ENCODE measurements at regions not wholly inside any gene's neighbourhood (a gene's known extent, or its start where the extent isn't known, plus 50 kb on each side); places are given as distances from the start of the nearest gene placed in this dataset.
"Not testable (repeated sequence)": the region's sequence is repeated elsewhere in the genome, so short reads cannot be mapped to it uniquely, and the experiment has no call there.

DNA sequence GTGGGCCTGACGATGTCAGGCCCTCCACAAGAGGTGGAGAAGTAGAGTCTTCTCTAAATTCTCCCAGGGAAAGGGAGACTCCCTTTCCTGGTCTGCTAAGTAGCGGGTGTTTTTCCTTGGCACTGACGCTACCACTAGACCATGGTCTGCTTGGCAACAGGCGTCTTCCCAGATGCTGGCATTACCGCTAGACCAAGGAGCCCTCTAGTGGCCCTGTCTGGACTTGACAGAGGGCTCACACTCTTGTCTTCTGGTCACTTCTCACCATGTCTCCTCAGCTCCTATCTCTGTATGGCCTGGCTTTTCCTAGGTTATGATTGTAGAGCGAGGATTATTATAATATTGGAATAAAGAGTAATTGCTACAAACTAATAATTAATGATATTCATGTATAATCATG is 51.1 kb upstream of the RASSF6 start:
- not testable (repeated sequence) for DNase-seq (ENCODE audit: low read depth); H3K4me3 ChIP-seq (ENCODE audit: low read depth, low read length)
- TF ChIP-seq CTCF (IDR thresholded peaks at IDR 0.05; ENCODE audit: insufficient read depth, low read depth, low read length), result peak; percentile 13

DNA sequence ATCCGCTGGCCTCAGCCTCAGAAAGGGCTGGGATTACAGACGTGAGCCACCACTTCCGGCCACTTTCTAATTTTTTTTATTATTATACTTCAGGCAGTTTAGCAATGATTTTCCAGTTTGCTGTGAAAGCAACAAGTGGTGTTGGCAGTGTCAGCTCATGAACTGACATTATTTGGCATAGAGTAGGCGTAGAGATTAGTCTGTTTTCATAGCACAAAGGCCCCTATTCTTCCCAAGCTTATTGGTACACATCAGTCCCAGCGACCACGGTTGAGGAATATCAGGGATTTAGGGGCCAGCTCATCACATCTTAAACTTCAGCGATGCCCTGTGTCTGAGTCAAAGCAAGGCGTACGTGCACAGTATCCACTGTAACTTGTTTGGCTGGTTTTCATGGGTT is 53.0 kb upstream of the RASSF6 start:
- no peak for TF ChIP-seq CTCF (IDR thresholded peaks at IDR 0.05; ENCODE audit: insufficient read depth, low read depth, low read length)
- DNase-seq (ENCODE audit: low read depth), result no peak
- no peak overlapping the region for H3K4me3 ChIP-seq (ENCODE audit: low read depth, low read length)

DNA sequence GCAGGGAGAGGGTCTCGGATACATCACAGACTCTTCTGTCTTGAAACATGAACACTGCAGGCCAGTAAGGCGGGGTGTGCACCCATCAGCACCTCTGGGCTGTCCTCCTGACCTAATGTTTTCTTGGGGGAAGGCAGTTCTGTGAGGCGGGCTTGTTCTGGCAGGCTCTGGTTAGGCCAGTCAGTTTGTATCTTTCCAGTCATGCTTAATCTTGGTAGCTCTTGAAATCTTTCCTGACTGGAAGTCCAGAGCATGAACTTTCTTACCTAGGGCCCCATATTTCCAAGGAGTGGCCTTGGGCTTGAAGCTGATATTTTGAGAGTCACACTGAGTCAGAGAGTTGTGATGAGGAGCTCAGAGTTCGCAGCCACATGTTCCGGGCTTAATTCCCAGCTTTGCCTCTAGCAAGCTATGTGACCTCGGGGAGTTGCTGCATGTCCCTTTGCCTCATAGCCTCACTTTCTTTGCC is 54.2 kb upstream of the RASSF6 start:
- TF ChIP-seq CTCF (IDR thresholded peaks at IDR 0.05; ENCODE audit: insufficient read depth, low read depth, low read length), result no peak
- H3K4me3 ChIP-seq (ENCODE audit: low read depth, low read length), result no peak overlapping the region
- DNase-seq (ENCODE audit: low read depth), result no peak

DNA sequence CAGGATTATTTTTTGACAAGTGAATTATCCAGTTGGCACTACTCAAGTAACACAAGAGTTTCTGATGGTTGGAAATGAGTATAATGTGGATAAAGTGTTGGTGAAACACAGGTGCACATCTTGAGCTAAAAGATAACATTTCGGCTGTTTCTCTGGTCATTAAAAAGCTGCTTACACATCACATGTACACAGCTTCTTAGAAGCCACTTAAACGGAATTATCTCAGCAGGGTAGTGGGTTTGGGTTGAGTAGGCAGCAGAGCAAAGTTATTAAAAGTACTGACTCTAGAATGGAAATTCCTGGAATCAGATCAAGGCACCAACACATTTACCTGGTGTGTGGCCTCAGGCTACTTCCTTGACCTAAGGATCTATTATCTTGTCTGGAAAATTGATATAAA is 55.4 kb upstream of the RASSF6 start:
- H3K4me3 ChIP-seq (ENCODE audit: low read depth, low read length), result no peak overlapping the region
- TF ChIP-seq CTCF (IDR thresholded peaks at IDR 0.05; ENCODE audit: insufficient read depth, low read depth, low read length), result no peak
- no peak for DNase-seq (ENCODE audit: low read depth)

GRCh38 chr4:73676136-73676535 is 55.9 kb upstream of the RASSF6 start:
- no peak overlapping the region for H3K4me3 ChIP-seq (ENCODE audit: low read depth, low read length)
- DNase-seq (ENCODE audit: low read depth), result no peak
- TF ChIP-seq CTCF (IDR thresholded peaks at IDR 0.05; ENCODE audit: insufficient read depth, low read depth, low read length), result no peak

GRCh38 chr4:73676861-73677323 is 56.7 kb upstream of the RASSF6 start:
- no peak for TF ChIP-seq CTCF (IDR thresholded peaks at IDR 0.05; ENCODE audit: insufficient read depth, low read depth, low read length)
- DNase-seq (ENCODE audit: low read depth), result no peak
- no peak overlapping the region for H3K4me3 ChIP-seq (ENCODE audit: low read depth, low read length)

DNA sequence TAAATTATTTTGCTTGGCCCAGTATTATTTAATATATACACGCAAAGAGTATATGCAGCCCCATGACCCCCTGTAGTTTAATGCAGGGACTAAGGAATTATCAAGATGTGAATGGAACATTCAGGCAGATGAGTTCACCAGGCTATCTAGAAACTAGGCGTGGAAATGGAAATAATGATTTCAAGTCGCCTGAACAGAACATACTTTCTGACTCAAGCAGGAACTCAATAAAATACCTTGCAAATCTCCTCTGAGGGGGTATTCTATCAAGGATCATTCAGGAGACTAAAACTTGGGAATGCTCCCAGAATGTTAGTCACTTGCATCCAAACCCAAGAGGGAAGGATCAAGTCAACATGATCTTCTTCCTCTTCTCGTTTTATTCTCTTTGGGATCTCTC is 59.6 kb upstream of the RASSF6 start:
- no peak for DNase-seq (ENCODE audit: low read depth)
- H3K4me3 ChIP-seq (ENCODE audit: low read depth, low read length), result no peak overlapping the region
- no peak for TF ChIP-seq CTCF (IDR thresholded peaks at IDR 0.05; ENCODE audit: insufficient read depth, low read depth, low read length)
